DOHH2 (cell line): ENCODE measurements at regions not wholly inside any gene's neighbourhood (a gene's known extent, or its start where the extent isn't known, plus 50 kb on each side); places are given as distances from the start of the nearest gene placed in this dataset.

Source experiments
- H3F3A ChIP-seq: fragments of 200-600 bp; sonication (generic), shearing (Covaris generic); 2 replicates; pipeline ENCODE4 v1.6.0; 2016; ENCODE audit warnings: antibody characterized with exemption, mild to moderate bottlenecking; ENCODE audit not compliant: control insufficient read depth, insufficient read depth
- H3K27ac ChIP-seq: fragments of 200-600 bp; sonication (generic); 2 replicates; pipeline ENCODE4 v1.5.1; 2014; ENCODE audit warnings: low read depth, mild to moderate bottlenecking, low read length, moderate library complexity
- H3K27me3 ChIP-seq: fragments of 200-600 bp; sonication (generic); 2 replicates; pipeline ENCODE4 v1.6.1; 2014; ENCODE audit warnings: mild to moderate bottlenecking, low read length, mixed read lengths; ENCODE audit not compliant: control insufficient read depth
- H3K36me3 ChIP-seq: fragments of 200-600 bp; sonication (generic); 2 replicates; pipeline ENCODE4 v1.6.1; 2014; ENCODE audit warnings: mild to moderate bottlenecking, low read length, moderate library complexity, mixed read lengths; ENCODE audit not compliant: control insufficient read depth
- H3K4me1 ChIP-seq: fragments of 200-600 bp; sonication (generic); 2 replicates; pipeline ENCODE4 v1.6.1; 2014; ENCODE audit warnings: mild to moderate bottlenecking, low read length, mixed read lengths; ENCODE audit not compliant: control insufficient read depth
- H3K4me2 ChIP-seq: fragments of 200-600 bp; sonication (generic); 2 replicates; pipeline ENCODE4 v1.6.0; 2014; ENCODE audit warnings: mild to moderate bottlenecking, low read length, moderate library complexity
- H3K4me3 ChIP-seq: fragments of 200-600 bp; sonication (generic); 2 replicates; pipeline ENCODE4 v1.5.1; 2014; ENCODE audit warnings: mild to moderate bottlenecking, low read length, mixed read lengths
- H3K79me2 ChIP-seq: fragments of 200-600 bp; sonication (generic); 2 replicates; pipeline ENCODE4 v1.6.1; 2014; ENCODE audit warnings: mild to moderate bottlenecking, low read length, mixed read lengths; ENCODE audit not compliant: control insufficient read depth
- H3K9me2 ChIP-seq: fragments of 200-600 bp; sonication (generic); replicated peaks from 2 replicates; pipeline ENCODE4 v1.6.1; 2014; ENCODE audit warnings: mild to moderate bottlenecking, low read length, mixed read lengths; ENCODE audit not compliant: control insufficient read depth
- H3K9me3 ChIP-seq: fragments of 200-600 bp; sonication (generic); 2 replicates; pipeline ENCODE4 v1.6.1; 2014; ENCODE audit warnings: antibody characterized with exemption, low read length, mixed read lengths; ENCODE audit not compliant: control insufficient read depth, insufficient read depth
- H4K20me1 ChIP-seq: fragments of 200-600 bp; sonication (generic); 2 replicates; pipeline ENCODE4 v1.6.0; 2014; ENCODE audit warnings: low read depth, mild to moderate bottlenecking, antibody characterized with exemption, low read length, moderate library complexity; ENCODE audit not compliant: control insufficient read depth, insufficient read depth
- CTCF ChIP-seq: fragments of 200-600 bp; sonication (generic); IDR thresholded peaks from one replicate; pipeline ENCODE4 v1.5.1; 2014; ENCODE audit warnings: antibody characterized with exemption, mild to moderate bottlenecking, low read depth, low read length; ENCODE audit not compliant: poor library complexity, severe bottlenecking
- EZH2phosphoT487 ChIP-seq: fragments of 200-600 bp; sonication (generic); IDR thresholded peaks from 2 replicates; pipeline ENCODE4 v1.6.1; 2017; ENCODE audit warnings: borderline replicate concordance, mild to moderate bottlenecking, antibody characterized with exemption, low read length, moderate library complexity, mixed read lengths

DNA sequence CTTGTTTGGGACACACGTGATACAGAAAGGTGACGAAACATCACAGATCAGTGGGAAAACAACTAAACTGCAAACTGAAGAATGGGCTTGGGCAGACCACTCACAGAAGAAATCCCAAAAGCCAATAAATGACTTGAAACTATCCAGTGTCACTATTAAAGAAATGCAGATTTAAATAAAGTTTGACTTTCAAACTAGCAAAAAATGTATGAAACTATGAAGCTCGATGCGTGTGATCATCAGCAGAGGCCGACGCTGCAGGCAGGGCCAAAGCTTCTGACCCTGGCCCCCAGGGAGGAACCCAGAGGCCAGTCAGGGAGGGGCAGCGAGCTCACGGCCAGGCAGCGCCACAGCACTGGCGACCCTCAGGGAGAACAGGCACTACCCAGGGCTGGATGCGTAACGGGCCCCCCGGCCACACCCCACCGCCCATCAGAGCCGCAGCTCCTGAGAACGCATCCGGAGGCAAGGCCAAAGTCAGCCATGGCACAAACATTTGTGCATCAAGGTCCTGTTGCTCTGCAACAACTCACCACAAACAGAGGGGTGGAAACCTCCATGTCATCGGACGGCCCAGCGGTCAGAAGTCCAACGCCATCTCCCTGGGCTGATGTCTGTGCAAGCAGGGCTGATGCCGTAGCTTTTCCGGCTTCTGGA is 94.1 kb downstream of the YTHDF1 start:
- Histone ChIP-seq H3K9me3 (no peaks in the 10 kb centered on the region), H3K4me1 (no peaks in the 10 kb centered on the region), H3F3A (no peaks in the 10 kb centered on the region), H4K20me1 (no peaks in the 10 kb centered on the region), H3K36me3 (no peaks in the 10 kb centered on the region), H3K27ac (no peak overlapping the region), H3K4me2 (no peak overlapping the region), H3K4me3 (no peak overlapping the region), H3K79me2 (no peaks in the 10 kb centered on the region), H3K9me2 (no peaks in the 10 kb centered on the region), H3K27me3 (no peaks in the 10 kb centered on the region)
- TF ChIP-seq CTCF (no peak), EZH2phosphoT487 (no peak)

GRCh38 chr20:63121246-63121645 is 94.7 kb downstream of the YTHDF1 start:
- no peaks in the 10 kb centered on the region for H3K9me3 ChIP-seq
- H3K27ac ChIP-seq, result no peak overlapping the region
- no peak for TF ChIP-seq CTCF
- no peak for TF ChIP-seq EZH2phosphoT487
- H3F3A ChIP-seq, result no peaks in the 10 kb centered on the region
- H3K79me2 ChIP-seq, result no peaks in the 10 kb centered on the region
- H3K36me3 ChIP-seq, result no peaks in the 10 kb centered on the region
- H3K9me2 ChIP-seq, result no peaks in the 10 kb centered on the region
- no peak overlapping the region for H3K4me2 ChIP-seq
- H3K4me3 ChIP-seq, result no peak overlapping the region
- H3K4me1 ChIP-seq, result no peaks in the 10 kb centered on the region
- H3K27me3 ChIP-seq, result no peaks in the 10 kb centered on the region
- H4K20me1 ChIP-seq, result no peaks in the 10 kb centered on the region

- Histone ChIP-seq H3K27me3 (no peaks in the 10 kb centered on the region), H3K4me2 (no peak overlapping the region), H4K20me1 (no peaks in the 10 kb centered on the region), H3K79me2 (no peaks in the 10 kb centered on the region), H3K9me3 (no peaks in the 10 kb centered on the region), H3K4me3 (no peak overlapping the region), H3F3A (no peaks in the 10 kb centered on the region), H3K9me2 (no peaks in the 10 kb centered on the region), H3K36me3 (no peaks in the 10 kb centered on the region), H3K4me1 (no peaks in the 10 kb centered on the region), H3K27ac (no peak overlapping the region)
- TF ChIP-seq CTCF, result no peak
- no peak for TF ChIP-seq EZH2phosphoT487
These were observed 95.2 kb downstream of the YTHDF1 start for GRCh38 chr20:63120808-63121090.
